NCI-H2227 treated with DMSO at 0.1 percent for 48 hours (cell line): ENCODE measurements at regions not wholly inside any gene's neighbourhood (a gene's known extent, or its start where the extent isn't known, plus 50 kb on each side); places are given as distances from the start of the nearest gene placed in this dataset.
"Not testable (repeated sequence)": the region's sequence is repeated elsewhere in the genome, so short reads cannot be mapped to it uniquely, and the experiment has no call there.

Experiments
- DNase-seq: peaks from one replicate; lab custom pipeline; 2025; lab: John Stamatoyannopoulos, UW

DNA sequence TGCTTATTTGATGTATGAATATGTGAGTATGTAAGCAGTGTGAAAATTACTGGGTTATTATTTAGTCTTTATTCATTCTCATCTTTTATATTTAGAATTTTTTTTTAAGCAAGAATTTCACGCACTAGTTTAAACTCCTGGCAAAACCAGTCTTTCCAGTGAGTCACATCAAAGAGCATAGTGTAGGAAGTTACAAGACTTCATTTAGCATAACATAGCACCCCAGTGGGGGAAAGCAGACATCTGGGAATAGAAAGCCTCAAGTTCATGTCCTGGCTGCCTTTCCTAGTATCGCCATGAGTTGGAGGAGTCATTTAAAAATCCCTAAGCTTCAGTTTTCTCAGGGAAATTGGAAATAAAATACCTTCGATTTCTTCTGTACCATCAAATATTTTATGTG is 408.3 kb downstream of the NUP35 start:
- DNase-seq: no peak

GRCh38 chr2:183533021-183533420 is 408.8 kb downstream of the NUP35 start:
- no peak for DNase-seq

DNA sequence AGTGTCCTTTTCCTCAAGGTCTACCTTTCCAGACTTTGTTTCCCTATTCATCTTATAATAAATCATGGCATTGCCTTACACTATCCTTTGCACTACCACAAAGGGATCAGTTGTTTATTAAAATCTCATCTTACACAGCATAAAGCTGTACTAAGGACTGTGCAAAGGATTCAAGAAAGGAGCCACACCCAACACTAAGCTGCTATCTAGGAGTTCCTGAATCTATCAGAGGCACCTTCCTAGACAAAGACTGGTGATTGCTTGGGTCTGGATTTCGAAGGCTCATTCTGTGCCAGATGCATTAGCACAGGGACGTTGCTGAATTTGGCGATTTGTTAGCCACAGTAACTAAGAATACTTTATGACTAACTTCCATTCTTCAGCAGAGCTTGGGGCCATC is 412.0 kb downstream of the NUP35 start:
- DNase-seq: no peak

DNA sequence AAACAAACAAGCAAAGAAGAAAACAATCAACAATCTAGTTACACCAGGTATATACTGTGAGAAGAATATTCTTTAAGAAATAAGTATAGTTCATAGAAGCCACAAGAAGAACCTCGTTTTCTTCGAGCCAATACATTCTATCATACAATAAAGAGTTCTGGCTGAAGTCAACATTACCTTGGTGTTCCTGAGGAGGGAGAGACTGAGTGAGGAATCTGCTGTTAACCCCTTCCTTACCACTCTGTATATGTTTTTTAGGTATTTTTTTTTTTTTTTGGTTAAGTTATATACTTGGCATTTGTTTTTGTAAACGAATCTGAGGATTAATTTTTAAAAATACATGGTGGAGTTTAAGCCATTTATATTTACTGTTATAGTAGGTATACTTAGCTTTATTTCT is 412.5 kb downstream of the NUP35 start:
- DNase-seq: no peak

- DNase-seq: no peak
Measured at GRCh38 chr2:183541766-183542165, 417.5 kb downstream of the NUP35 start.

GRCh38 chr2:183542606-183543005 is 418.4 kb downstream of the NUP35 start:
- no peak for DNase-seq

DNA sequence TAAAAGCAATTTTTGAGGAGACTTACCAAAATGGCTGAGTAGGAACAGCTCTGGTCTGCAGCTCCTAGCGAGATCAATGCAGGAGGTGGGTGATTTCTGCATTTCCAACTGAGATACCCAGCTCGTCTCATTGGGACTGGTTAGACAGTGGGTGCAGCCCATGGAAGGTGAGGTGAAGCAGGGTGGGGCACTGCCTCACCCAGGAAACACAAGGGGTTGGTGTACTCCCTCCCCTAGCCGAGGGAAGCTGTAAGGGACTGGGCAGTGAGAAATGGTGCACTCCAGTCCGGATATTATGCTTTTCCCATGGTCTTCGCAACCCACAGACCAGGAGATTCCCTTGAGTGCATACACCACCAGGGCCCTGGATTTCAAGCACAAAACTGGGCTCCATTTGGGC is 419.0 kb downstream of the NUP35 start:
- no peak for DNase-seq

- peak; percentile 21 for DNase-seq
Measured at GRCh38 chr2:183543731-183544130, 419.5 kb downstream of the NUP35 start.

DNA sequence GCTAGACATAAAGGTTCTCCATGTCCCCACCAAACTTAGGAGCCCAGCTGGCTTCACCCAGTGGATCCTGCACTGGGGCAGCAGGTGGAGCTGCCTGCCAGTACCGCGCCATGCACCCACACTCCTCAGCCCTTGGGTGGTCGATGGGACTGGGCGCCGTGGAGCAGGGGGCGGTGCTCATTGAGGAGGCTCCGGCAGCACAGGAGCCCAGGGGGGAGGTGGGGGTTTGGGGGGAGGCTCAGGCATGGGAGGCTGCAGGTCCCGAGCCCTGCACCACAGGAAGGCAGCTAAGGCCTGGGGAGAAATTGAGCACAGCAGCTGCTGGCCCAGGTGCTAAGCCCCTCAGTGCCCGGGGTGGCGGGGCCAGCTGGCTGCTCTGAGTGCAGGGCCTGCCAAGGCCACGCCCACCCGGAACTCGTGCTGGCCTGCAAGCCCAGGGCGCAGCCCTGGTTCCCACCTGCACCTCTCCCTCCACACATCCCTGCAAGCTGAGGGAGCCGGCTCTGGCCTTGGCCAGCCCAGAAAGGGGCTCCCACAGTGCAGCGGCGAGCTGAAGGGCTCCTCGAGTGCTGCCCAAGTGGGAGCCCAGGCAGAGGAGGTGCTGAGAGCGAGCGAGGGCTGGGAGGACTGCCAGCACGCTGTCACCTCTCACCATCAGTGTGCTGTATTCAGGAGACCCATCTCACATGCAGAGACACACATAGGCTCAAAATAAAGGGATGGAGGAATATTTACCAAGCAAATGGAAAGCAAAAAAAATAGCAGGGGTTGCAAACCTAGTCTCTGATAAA is 422.5 kb downstream of the NUP35 start:
- DNase-seq: not testable (repeated sequence)

- DNase-seq: no peak
Measured at GRCh38 chr2:183552716-183553115, 428.5 kb downstream of the NUP35 start.

DNA sequence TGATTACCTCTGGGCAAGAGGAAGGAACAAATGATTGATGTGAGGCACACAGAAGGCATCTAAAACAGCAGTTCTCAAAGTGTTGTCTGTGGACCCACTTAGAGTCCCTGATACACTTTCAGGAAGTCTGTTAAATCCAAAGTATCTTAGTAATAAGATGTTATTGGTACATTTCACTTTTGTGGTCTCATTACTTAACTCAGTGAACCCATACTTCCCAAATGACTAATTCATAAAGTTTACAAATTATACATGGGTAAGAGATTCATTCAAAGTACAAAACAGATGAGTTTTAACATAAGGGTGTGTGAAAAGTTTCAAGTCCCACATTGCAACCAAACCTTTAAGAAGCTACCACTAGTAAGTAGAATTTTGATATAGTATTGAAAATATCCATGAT is 440.5 kb downstream of the NUP35 start:
- DNase-seq: no peak

DNA sequence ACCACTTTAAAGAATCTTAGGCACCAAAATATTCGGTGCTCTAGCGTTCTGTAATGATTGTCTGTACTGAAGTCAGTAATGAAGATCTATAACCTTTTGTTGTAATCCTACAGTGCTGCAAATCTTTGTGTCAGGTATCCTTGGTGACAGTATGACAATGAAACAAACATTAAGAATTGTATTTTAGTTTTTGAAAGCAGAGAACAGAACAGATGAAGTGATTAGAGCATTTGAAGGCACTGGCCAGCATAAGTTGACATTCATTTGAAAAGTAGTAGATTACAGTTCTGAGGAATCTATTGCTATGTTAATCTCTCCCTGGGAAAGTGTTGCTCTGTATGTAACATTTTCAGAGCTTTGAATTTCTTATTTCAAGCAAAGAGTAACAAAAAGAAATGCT is 451.2 kb downstream of the NUP35 start:
- no peak for DNase-seq

DNA sequence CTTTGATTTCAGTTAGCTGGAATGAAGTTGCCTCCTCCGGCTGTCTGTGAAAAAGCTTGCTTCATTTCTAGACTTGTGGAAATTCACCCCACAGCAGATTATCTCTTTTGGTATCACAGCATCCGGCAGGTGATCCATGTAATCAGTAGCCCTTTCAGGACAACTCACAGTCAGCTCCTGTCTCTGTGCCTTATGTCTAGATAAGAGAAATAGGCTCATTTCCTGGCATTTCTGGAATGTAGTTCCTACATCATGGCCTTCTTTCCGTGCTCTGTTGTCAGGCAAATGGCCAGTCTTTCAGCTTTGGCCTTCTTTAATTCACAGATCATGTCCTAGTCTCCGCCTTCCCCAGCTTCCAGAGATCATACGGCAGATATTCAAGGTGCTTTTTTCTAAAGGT is 455.4 kb downstream of the NUP35 start:
- no peak for DNase-seq

DNA sequence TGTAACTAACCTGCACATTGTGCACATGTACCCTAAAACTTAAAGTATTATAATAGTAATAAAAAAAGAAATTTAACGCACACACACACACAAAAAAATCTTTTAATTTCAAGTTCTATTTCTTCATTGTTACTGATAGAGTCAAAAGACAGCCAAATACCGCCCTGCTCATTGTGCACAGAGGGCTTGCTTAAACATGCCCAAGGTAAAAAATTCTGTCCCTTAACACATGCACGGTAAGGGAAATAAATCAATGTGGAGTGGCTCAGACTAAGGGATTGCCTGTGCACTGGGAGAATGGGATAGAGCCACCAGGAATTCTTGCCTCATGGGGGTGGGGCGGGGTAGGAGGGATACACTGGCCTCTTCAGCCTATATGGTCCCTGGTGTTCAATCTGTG is 468.0 kb downstream of the NUP35 start:
- no peak for DNase-seq

DNA sequence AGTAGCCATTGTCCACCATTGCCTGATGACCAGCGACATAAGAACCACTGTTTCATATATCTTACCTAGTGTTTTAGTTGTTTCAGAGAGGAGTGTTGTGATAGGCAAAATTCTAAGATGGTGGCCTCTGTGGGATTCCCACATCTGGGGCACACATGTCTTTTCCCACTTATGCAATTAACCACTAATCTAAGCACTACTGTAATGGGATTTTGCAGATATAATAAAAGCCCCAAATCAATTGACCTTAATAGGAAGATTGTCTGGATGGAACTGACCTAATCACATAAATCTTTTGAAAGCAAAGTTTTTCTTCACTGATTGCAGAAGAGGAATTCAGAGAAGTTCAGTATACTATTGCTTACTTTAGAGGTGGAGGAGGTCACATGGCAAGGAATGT is 469.9 kb downstream of the NUP35 start:
- DNase-seq: no peak

DNA sequence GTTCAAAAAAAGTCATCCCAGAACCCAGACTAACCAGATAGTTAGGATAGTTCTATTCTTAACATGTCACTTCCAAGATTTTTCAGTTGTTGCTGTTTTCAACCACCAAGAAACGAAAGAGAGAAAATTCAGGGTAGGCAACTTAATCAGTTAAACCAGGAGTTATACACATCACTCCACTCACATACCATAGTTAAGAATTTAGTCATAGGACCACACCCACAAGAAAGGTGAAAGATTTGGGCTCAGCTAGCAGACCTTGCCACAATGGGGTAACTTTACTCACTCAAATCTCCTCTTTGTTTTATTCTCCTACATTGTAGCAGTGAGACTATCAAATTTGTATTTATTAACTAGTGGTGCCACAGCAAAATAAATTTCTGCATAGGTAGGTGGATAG is 473.6 kb downstream of the NUP35 start:
- DNase-seq: no peak

- DNase-seq: no peak
Measured at GRCh38 chr2:183604065-183604464, 479.8 kb downstream of the NUP35 start.

DNA sequence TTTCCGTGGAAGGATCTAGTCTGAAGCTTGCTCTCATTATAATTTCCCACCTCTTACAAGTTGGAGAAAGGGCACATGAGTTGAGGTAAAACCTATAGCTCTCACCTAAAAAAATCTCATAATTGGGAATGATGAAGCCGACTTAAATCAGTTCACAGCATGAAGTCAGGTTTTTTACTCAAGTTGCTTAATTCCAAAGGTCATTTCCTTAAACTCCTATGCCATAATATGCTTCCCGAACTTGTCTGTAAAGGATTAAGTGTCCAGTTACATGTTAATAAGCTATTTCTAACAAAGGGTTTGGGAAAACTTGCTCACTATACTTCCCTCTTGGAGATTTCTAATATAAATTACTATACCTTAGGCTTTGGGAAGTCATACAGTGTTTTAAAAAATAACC is 481.2 kb downstream of the NUP35 start:
- DNase-seq: no peak

DNA sequence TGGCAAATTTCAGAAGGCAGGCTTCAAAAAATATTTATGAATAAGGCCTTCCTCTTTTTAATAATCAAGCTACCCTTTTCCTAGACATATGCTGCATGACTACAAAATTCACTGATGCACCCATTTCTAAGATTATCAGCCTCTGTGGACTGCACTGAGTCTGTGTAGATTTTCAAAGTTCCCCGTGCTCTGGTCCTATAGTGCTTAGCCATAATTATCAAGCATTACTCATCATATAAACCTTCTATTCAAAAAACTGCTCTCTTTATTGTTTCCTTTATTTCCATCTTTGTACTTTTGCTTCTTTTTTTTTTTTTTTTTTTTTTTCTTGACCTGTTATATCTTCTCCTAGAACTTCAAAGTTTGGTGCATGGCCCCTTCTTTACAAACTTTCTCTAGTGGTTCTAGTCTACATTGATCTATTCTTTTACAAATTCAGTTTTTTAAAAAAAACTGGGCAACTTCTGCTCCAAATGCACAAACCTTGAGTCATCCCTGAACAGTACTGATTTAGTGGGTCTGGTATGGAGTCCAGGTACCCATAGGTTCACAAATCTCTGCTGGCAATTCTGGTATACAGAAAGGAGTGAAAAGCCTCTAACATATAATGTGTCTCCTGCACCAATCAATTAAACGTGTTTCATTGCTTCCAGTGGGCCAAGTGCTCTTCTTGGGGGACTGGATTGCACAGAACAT is 481.9 kb downstream of the NUP35 start:
- no peak for DNase-seq

DNA sequence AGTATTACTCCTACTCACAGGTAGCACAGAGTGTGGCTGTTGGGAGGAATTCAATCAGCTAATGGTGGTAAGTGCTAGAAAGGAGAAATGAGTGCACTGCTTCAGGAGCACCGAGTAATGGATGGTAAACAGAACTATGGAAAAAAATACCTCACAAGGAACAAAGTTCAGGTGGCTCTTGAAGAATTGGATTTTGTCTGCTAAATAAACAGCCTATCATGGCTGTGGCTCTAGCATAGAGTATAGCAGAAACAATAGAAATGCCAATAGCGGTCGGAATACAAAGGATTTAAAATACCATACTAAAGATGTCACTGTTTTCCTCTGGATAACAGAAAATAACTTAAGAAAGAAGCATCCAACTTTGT is 482.5 kb downstream of the NUP35 start:
- no peak for DNase-seq

- DNase-seq: no peak
Measured at GRCh38 chr2:183607995-183608394, 483.8 kb downstream of the NUP35 start.

DNA sequence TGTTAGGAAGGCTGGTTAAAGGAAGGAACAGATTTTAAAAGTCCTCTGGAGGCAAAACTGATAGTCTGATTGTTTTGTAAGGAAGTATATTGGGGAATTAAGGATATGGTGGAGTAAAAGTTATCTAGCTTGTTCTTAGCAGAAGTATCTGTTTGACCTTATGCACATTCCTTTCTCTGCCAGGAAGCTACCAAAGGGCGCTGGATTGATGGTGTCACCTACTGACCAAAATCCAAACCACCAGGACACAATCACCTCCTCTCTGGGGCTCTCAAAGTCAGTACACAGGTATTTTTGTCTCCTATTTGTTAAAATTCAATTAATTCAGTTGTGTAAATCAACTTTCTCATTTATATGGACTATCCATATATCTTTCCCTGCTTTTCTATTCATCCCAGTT is 484.5 kb downstream of the NUP35 start:
- DNase-seq: no peak

DNA sequence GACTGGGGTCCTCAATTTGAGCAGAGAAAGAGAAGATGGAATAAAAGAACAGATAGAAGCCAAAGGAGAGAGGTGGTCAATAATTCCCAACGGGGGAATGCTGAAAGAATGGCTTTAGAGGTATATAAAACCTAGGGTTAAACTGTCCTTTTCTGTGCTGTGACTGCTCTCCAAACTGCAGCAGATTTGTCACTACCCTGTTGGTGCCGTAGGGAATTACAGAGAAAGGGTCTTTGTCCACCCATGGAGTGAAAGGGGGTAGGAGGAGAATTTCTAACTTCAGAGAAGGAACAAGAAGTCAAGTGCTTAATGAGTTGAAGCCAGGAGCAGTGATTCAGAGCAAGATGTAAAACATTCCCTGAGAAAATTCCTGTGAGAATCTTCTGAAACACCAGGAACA is 486.5 kb downstream of the NUP35 start:
- no peak for DNase-seq
